HG03060 (cell line): ENCODE measurements at regions not wholly inside any gene's neighbourhood (a gene's known extent, or its start where the extent isn't known, plus 50 kb on each side); places are given as distances from the start of the nearest gene placed in this dataset.
A peak's percentile ranks its signal among the peaks of the same experiment; 100 is the strongest.

Experiments
- ATAC-seq: cut with Tn5 transposase; IDR thresholded peaks from one replicate; pipeline ENCODE4 v1.9.1; 2021; ENCODE audit warnings: low read depth, moderate number of reproducible peaks; ENCODE audit not compliant: unreplicated experiment

GRCh38 chr1:181142096-181142958 lies 53.8 kb downstream of the IER5 start:
- ATAC-seq = peak; percentile 62

DNA sequence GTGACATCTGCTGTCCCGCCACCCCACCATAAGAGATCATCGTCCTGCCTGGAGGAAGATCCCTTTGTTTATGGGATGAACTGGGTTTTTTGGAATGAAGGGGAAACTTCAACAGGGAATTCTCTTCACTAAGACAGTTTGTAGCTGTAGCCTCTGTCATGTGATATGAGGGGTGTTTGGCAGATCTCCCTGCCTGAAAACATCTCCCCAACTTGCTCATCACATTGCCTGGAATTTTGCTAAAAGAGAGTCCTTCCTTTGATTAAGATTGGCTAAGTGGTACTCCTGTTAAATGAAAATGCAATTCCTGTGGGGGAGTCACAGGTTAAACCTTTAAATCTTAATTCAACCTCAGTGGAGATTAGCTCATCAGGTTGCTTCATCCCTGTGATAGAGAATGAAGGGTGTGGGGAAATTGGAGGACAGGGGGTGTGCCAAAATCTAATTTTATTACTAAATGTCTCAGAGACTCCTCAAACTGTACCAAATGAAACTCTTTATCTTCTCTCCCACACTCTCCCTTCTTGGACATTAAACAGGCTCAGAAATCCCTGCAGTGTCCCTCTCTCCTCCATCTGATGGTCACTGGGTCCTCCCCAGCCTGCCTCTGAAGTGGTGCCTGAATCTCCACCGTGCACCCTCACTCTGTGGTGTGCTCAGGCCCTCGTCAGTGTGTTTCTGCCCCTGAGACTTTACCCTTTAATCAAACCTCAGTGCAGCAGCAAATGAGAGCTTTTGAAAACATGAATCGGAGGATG lies 54.8 kb downstream of the IER5 start:
- ATAC-seq = no peak

GRCh38 chr1:181144238-181144637 lies 55.7 kb downstream of the IER5 start:
- no peak for ATAC-seq

DNA sequence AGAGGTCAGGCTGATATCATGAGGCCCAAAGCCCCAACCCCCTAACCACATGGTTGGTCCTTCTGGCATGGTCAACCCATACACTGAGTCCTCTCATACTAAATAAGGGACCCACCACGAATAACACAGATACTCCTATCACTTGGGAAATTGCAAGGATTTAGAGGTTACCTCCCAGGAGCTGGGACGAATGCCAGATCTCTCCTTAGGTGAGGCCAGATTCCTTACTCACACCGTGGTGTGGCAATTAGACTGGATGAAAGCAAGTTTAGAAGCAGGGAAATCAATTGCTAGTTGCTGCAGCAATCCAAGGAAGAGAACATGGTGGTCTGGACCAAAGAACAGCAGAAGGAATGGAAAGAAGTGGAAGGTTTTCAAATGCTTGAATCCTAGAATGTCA lies 60.1 kb downstream of the IER5 start:
- no peak for ATAC-seq

- ATAC-seq = peak; percentile 37
Observed at GRCh38 chr1:181149326-181150125, 61.0 kb downstream of the IER5 start.

- ATAC-seq = no peak
Observed at GRCh38 chr1:181150273-181150672, 61.8 kb downstream of the IER5 start.

DNA sequence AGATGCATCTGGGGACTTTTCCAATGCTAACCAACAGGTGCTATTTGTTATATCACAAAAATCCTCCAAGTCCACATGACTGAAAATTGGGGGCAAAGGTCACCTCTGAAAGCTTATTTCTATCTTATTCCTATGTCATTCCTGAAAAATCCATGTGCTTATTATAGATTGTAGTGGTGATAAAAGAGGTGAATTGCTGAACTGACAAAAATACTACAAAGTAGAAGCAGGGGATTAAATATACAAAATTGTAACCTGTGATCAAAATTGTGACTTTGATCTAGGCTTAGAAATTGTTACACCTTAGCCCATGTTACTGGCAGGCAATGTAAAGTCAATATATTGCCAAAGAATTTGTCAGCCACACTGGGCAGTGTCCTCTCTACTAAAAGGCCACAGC lies 62.3 kb downstream of the IER5 start:
- ATAC-seq = no peak

DNA sequence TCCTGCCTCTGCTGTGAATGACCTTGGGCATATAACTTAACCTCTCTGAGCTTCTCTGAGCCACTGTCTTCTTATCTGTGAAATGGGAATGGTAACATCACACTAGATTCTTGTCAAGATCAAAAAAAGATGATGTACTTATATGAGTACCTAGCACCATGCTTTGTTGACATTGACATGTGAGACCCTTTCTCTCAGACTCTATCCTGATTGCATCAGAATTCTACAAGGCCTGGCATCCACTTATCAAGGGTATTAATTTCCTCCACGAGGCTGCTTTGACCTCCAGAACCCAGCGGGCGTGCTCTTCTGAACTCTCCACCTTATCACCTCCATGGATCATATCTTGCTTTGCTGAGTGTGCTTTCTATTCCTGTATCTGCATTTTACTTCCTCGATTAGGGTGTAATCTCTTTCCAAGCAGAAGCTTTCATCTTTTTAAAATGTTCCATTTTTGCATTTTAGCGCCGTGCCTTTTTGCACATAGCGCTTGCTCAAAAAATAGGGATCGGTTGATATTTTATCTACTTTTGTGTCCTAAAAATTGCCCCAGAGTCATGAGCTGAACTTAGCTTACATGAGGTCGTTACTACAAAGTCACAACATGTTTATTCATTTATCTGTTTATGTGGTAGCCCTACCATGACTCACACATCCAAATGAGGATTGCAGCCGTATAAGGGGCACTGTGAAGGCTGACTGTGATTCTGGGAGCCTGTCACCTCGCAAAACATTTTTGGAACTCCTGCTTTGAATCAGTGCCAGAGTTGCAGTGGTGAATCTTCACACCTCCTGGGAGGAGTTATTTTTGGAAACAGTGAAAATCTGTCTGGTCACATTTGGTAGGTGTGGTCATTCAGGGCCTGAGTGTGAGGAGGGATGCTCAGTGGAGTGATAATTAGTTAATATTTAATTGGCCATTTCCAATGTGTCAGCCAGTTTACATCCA lies 63.2 kb downstream of the IER5 start:
- peak; percentile 31 for ATAC-seq

DNA sequence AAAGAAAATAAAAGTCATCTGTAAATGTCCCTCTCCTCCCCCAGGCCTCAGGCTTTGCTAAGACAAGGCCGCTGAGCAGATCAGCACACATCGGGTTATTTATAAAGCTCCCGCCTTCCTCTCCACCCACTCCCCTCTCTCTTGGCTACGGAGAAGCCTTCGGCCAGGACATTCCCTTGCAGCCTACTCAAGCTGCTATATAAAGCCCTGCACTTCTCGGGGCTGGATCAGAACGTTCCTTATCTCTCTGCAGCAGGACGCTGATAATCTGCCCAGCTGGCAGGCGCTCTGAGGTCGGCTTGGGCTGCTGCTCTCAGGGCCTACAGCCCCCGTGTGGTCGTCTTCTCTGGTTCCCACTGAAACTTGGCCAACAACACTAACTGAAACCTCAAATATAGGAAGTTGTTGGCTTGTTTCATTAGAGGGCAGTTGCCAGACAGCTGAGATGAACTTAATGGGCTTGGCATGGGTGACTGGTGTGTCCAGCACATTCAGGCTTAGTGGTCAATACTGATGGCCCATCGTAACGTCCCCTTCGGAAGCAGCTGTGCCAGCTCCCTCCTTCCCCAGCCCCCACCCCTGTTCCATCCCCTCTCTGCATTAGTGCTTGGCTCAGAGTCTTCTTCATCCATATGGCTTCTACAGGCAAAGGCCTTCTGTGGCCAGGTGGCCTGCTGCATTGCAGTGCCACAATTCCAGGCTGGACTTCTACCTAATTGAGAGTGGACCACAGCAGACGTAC lies 64.6 kb downstream of the IER5 start:
- ATAC-seq = peak; percentile 46

GRCh38 chr1:181153634-181153961 lies 65.1 kb downstream of the IER5 start:
- ATAC-seq = no peak

DNA sequence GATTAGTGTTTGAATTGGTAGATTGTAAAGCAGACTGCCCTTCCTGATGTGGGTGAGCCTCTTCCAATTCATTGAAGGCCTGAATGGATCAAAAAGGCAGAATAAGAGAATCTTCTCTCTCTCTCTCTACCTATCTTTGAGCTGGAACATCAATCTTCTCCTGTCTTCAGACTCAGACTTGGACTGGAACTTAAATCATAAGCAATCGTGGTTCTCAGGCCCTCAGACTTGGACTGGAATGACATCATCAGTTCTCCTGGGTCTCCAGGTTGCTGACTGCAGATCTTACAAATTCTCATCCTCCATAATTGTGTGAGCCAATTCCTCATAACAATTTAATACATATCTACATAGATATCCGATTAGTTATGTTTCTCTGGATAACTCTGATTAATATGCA lies 66.8 kb downstream of the IER5 start:
- ATAC-seq = no peak

DNA sequence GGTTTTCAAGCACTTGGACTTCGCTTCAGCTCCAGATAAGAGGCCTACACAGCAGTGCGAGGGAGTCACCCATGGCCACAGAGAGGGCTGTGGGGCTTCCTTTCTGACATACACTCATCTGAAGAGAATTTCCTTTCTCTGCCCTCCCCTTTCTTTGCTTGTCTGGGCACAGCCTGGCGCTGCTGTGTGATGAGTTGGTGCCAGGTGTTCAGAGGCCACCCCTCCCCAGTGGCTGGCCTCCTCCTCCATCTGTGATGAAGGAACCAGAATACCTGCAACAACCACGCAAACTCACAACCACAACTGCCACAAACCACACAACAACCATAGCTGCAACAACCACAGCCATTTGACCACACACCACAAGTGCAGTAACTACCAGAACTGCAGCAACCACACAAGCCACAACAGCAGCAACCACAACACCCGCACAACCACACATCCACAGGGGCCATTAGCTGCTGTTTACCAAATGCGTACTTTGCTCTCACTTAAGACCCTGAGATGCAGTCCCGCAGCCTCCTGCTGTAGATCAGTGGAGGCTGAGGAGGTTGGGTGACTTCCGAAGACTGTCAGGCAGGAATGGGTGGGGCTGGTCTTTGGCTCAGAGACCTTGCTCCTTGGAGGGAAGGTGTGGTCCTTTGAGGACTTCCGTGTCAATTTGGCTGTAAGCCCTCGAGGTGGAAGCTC lies 71.1 kb downstream of the IER5 start:
- no peak for ATAC-seq

DNA sequence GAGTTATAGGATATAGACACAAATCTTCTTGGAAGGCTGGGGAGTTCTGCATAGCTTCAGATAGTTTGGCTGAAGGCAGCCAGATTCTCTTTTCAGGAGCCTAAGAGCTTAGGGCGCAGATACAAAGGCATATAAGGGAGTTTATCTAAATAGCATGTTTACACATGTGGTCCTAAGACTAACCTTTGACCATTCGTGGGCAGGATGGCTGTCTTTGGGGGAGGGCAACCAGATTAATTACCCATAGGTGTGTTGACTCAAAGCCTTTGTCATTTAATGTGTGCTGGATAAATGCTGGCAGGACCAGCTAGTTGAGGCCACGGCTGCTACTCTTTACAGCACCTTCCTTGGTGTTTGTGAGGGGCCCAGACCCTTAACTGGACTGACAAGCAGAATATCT lies 71.8 kb downstream of the IER5 start:
- no peak for ATAC-seq

DNA sequence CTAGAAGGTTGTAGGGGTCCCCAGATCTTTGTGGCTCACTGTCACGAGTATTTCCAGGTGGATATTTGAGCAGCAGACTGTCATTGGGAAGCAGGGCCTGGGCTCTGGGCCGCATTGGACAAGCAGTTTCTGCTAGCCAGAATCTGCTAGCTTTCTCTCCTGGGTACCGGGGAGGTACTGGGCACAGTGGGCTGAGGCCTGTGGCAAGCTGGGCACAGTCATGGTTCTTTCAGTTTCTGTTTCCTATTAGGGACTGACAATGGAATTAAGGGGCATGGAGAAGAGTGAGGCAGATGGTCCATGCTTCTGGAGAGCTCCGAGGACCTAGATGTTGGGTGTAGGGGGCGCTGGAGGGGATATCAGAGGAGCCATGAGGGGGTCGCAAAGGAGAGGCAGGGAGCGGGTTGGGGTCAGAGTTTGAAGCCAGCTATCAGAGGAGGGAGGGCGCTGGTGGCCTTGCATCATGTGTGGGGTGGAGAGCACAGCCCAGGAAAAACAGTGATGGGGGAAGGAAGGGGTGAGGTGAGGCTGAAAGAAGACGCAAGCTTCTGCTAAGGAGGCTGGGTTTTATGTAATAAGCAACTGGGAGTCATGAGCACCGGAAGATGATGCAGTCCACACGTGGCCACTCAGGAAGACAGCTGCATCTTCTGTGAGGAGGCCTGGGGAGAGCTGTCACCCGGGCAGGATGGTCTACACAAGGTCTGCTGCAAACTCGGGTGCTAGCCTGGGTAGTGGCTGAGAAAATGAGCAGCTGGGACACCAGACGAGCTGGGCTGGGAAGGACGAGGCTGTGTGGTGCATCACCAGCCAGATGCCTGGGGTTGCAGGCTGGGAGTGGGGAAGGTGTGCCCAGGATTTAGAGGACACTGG lies 72.7 kb downstream of the IER5 start:
- ATAC-seq = no peak

GRCh38 chr1:181163662-181164061 lies 75.2 kb downstream of the IER5 start:
- no peak for ATAC-seq

DNA sequence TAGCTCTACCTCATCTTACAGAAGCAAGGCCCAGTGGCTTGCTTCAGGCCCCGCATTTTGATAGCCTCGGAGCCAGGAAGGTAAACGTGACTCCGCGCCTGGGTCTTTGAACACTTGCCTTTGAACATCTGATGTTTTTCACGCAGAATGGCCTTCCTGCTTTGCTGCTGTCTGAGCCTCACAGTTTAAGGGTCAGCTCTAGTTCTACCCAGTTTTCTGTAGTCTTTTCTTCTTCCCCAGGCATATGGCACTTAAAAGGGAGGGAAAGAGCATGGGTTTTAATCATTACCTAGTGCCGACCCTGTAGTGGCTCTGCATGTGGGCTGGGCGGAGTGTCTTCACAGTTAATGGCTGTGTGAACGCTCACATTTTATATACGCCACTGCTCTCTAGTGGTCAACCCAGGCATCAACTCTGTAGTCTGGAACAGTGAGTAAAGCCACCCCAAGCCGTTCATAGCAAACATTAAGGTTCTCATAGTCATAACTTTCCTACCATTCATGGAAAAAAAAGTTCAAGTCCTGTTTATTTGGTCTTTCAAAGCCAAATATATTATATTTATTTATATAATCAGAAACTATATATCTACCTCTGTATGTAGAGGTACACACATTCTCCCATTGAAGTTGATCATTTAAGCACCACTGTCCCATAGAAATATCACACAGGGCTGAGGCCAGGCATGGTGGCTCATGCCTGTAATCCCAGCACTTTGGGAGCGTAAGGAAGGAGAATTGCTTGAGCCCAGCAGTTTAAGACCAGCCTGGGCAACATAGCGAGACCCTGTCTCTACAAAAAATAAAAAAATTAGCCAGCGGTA lies 78.1 kb downstream of the IER5 start:
- ATAC-seq = peak; percentile 75

DNA sequence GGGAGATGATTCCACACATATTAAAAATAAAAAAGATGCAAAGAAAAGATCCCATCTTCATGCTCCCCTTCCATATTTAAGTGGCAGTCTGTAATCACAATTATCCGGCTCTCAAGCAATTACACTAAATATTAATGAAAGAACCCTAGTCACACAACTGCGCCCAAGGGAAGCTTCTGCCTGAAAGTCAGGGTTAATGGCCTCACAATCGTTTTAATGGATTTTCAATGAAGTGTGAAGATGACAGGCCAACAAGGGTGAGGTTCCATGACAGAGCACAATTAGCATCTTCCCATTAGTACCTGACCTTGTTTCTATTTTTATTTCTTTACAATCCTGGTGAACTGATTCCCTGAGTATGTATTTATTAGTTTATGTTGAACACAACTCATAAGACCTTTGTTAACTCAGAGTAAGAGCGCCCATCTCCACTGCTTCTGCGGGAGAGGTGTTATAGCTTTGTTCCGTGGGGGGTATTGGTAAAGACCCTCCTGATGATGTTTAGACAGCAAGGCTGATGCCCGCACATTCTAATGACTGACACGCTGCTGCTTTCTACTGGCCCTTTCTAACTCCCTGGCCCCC lies 80.9 kb downstream of the IER5 start:
- ATAC-seq = no peak
